IMR-90 (cell line): ENCODE measurements at regions not wholly inside any gene's neighbourhood (a gene's known extent, or its start where the extent isn't known, plus 50 kb on each side); places are given as distances from the start of the nearest gene placed in this dataset.

Experiments used
- ATAC-seq: fragments of 200-7000 bp; cut with Tn5 transposase; 2 replicates; pipeline ENCODE4 v1.9.1; 2020; ENCODE audit warnings: low read depth, mild to moderate bottlenecking, moderate library complexity
- BruUV-seq: library from RNA; stranded (reverse); fragments of 400-500 nt; replicated peaks from 2 replicates; lab custom pipeline; 2021; lab: Mats Ljungman, UMichigan
- CTCF ChIA-PET: fragments of 300-600 bp; formaldehyde crosslinking; extraction: SDS; loops from one replicate; lab custom pipeline; 2021; ENCODE audit warnings: antibody characterized with exemption; lab: Yijun Ruan, JAX
- POLR2A ChIA-PET: fragments of 300-600 bp; sonication (Branson Sonifier 250); formaldehyde crosslinking; loops from one replicate; lab custom pipeline; 2022; ENCODE audit warnings: antibody characterized with exemption; ENCODE audit not compliant: unreplicated experiment; lab: Charles Lee
- DNase-seq: peaks from one replicate; pipeline ENCODE4 v3.0.0; 2013
- H2AFZ ChIP-seq: replicated peaks from 2 replicates; pipeline ENCODE3; 2013; ENCODE audit warnings: low read length, mild to moderate bottlenecking; ENCODE audit not compliant: poor library complexity
- H2AK5ac ChIP-seq: 2 replicates; pipeline ENCODE4 v1.6.1; 2013; ENCODE audit warnings: low read depth, low read length, inconsistent platforms
- H2AK9ac ChIP-seq: replicated peaks from 2 replicates; pipeline ENCODE3; 2013; ENCODE audit warnings: mild to moderate bottlenecking, low read depth, low read length, moderate library complexity; ENCODE audit not compliant: poor library complexity
- H2BK120ac ChIP-seq: 2 replicates; pipeline ENCODE4 v1.6.1; 2013; ENCODE audit warnings: low read depth, low read length, inconsistent platforms
- H2BK15ac ChIP-seq: 3 replicates; pipeline ENCODE4 v1.6.1; 2013; ENCODE audit warnings: low read depth, low read length, inconsistent platforms
- H2BK20ac ChIP-seq: 2 replicates; pipeline ENCODE4 v1.6.1; 2013; ENCODE audit warnings: low read depth, mild to moderate bottlenecking, inconsistent platforms, low read length, moderate library complexity
- H2BK5ac ChIP-seq: 2 replicates; pipeline ENCODE4 v1.6.1; 2013; ENCODE audit warnings: mild to moderate bottlenecking, low read depth, low read length, inconsistent platforms; ENCODE audit not compliant: poor library complexity, severe bottlenecking
- H3K14ac ChIP-seq: replicated peaks from 2 replicates; pipeline ENCODE4 v1.6.1; 2013; ENCODE audit warnings: low read depth, low read length, inconsistent platforms
- H3K18ac ChIP-seq: 2 replicates; pipeline ENCODE4 v1.6.1; 2013; ENCODE audit warnings: low read depth, low read length, control low read depth
- H3K23ac ChIP-seq: 2 replicates; pipeline ENCODE4 v1.6.1; 2013; ENCODE audit warnings: low read depth, low read length, inconsistent platforms
- H3K27ac ChIP-seq: 2 replicates; pipeline ENCODE4 v1.5.1; 2013; ENCODE audit warnings: mild to moderate bottlenecking, control low read depth, low read length; ENCODE audit not compliant: insufficient read depth
- H3K27me3 ChIP-seq: 2 replicates; pipeline ENCODE4 v1.6.1; 2013; ENCODE audit warnings: low read length; ENCODE audit not compliant: control insufficient read depth, insufficient read depth
- H3K36me3 ChIP-seq: 2 replicates; pipeline ENCODE4 v1.6.1; 2013; ENCODE audit warnings: low read length, mixed read lengths; ENCODE audit not compliant: control insufficient read depth, insufficient read depth
- H3K4ac ChIP-seq: 2 replicates; pipeline ENCODE4 v1.6.1; 2013; ENCODE audit warnings: low read depth, low read length, inconsistent platforms
- H3K4me1 ChIP-seq: 2 replicates; pipeline ENCODE4 v1.6.1; 2013; ENCODE audit warnings: low read length, mixed read lengths; ENCODE audit not compliant: control insufficient read depth, insufficient read depth
- H3K4me2 ChIP-seq: 2 replicates; pipeline ENCODE4 v1.6.1; 2013; ENCODE audit warnings: low read depth, mild to moderate bottlenecking, control low read depth, low read length, moderate library complexity
- H3K4me3 ChIP-seq: 2 replicates; pipeline ENCODE4 v1.5.1; 2013; ENCODE audit warnings: low read depth, mild to moderate bottlenecking, control low read depth, low read length, moderate library complexity; ENCODE audit not compliant: insufficient read depth
- H3K56ac ChIP-seq: 2 replicates; pipeline ENCODE4 v1.6.1; 2013; ENCODE audit warnings: low read length, inconsistent platforms; ENCODE audit not compliant: insufficient read depth; ENCODE audit errors: extremely low read depth
- H3K79me1 ChIP-seq, 2 experiments: 2 replicates each; pipeline ENCODE4 v1.6.1; 2013; ENCODE audit warnings: low read length in 2 of 2, inconsistent platforms in 1 of 2, low read depth in 1 of 2
- H3K9ac ChIP-seq: 2 replicates; pipeline ENCODE4 v1.6.1; 2013; ENCODE audit warnings: low read depth, low read length, control low read depth
- H3K9me1 ChIP-seq: 2 replicates; pipeline ENCODE4 v1.6.1; 2013; ENCODE audit warnings: low read length, inconsistent platforms; ENCODE audit not compliant: insufficient read depth
- H3K9me3 ChIP-seq: 2 replicates; pipeline ENCODE4 v1.6.1; 2013; ENCODE audit warnings: low read length; ENCODE audit not compliant: control insufficient read depth, insufficient read depth
- H4K20me1 ChIP-seq: 2 replicates; pipeline ENCODE4 v1.6.1; 2013; ENCODE audit warnings: low read length, inconsistent platforms; ENCODE audit not compliant: insufficient read depth
- H4K5ac ChIP-seq: 2 replicates; pipeline ENCODE4 v1.6.1; 2013; ENCODE audit warnings: mild to moderate bottlenecking, low read depth, low read length, control low read depth
- H4K8ac ChIP-seq, 2 experiments: 2 replicates each; pipeline ENCODE4 v1.6.1; 2013; ENCODE audit warnings: low read depth in 2 of 2, low read length in 2 of 2, control low read depth in 1 of 2, inconsistent platforms in 1 of 2
- H4K91ac ChIP-seq: 2 replicates; pipeline ENCODE4 v1.6.1; 2013; ENCODE audit warnings: low read depth, low read length, inconsistent platforms; ENCODE audit not compliant: insufficient read depth
- CEBPB ChIP-seq: IDR thresholded peaks from 2 replicates; pipeline ENCODE4 v1.6.1; 2012; ENCODE audit warnings: low read depth, low read length, improper control_type of control experiment
- FOS ChIP-seq: fragments of 150-350 bp; IDR thresholded peaks from 2 replicates; pipeline ENCODE4 v1.6.1; 2016; ENCODE audit warnings: low read depth, low read length
- MAFK ChIP-seq: IDR thresholded peaks from 2 replicates; pipeline ENCODE4 v1.6.1; 2012; ENCODE audit warnings: low read depth, low read length, improper control_type of control experiment
- RAD21 ChIP-seq: IDR thresholded peaks from 2 replicates; pipeline ENCODE4 v1.6.1; 2012; ENCODE audit warnings: low read length, improper control_type of control experiment
- WGBS, 2 experiments: methylation state at CpG; one replicate each; pipeline versions ENCODE4 v1.1.5 to v1.1.7; 2013; ENCODE audit warnings: missing lambda C conversion rate in 2 of 2; ENCODE audit not compliant: insufficient read length in 1 of 2; ENCODE audit errors: extremely low coverage in 2 of 2; 5-methylcytosine and 5-hydroxymethylcytosine counted together
- dilution Hi-C: fragments of 300-500 bp; cut with HindIII; formaldehyde crosslinking; loops from one replicate; pipeline ENCODE4 v1.14.3; 2018; ENCODE audit warnings: low sequenced_read_pairs; ENCODE audit not compliant: unreplicated experiment
- in situ Hi-C: fragments of 300-500 bp; cut with MboI; formaldehyde crosslinking; loops from 3 replicates; pipeline ENCODE4 v1.14.3; 2019; ENCODE audit warnings: low sequenced_read_pairs, inconsistent platforms, mixed read lengths
- intact Hi-C: fragments of 100-400 bp; cut with micrococcal nuclease; formaldehyde crosslinking; loops from 2 replicates; pipeline ENCODE4 v1.10.0; 2022
- TF ChIP-seq, protein P1 (sequence below): fragments of 150-350 bp; IDR thresholded peaks from 2 replicates; pipeline ENCODE4 v1.6.1; 2017; ENCODE audit warnings: mild to moderate bottlenecking, antibody characterized with exemption, low read length, low read depth

DNA sequence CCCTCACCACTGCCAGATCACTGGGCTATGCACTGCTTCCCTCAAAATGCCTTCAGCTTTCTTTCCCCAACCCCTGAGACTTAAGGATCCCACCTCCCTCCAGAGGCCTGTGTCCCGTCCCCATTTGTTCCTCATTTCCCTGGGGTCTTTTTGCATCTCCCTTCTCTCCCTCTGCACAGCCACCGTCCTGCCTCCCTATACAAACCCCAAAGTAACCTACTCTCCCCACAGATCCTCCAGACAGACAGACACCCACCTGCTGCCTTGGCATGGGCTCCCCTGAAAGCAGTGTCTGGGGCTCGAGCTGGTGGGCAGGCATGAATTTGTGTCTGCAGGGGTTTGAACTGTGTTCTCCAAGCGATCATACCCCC, 69.4 kb upstream of the TNRC6C start:
- H2AFZ ChIP-seq, result no peak overlapping the region
- H3K9ac ChIP-seq, result no peak overlapping the region
- no peak overlapping the region for H2BK5ac ChIP-seq
- no peak overlapping the region for H3K56ac ChIP-seq
- no peak overlapping the region for H3K18ac ChIP-seq
- H4K91ac ChIP-seq, result no peak overlapping the region
- dilution Hi-C loops (no loop called here), in situ Hi-C loops (no loop called here), intact Hi-C loops (no loop called here)
- DNase-seq, result no peak
- no peak overlapping the region for H2AK5ac ChIP-seq
- H3K9me1 ChIP-seq, result no peaks in the 10 kb centered on the region
- H3K9me3 ChIP-seq, result no peaks in the 10 kb centered on the region
- no peak overlapping the region for H3K4me3 ChIP-seq
- TF ChIP-seq MAFK, result no peak
- TF ChIP-seq, protein P1, sequence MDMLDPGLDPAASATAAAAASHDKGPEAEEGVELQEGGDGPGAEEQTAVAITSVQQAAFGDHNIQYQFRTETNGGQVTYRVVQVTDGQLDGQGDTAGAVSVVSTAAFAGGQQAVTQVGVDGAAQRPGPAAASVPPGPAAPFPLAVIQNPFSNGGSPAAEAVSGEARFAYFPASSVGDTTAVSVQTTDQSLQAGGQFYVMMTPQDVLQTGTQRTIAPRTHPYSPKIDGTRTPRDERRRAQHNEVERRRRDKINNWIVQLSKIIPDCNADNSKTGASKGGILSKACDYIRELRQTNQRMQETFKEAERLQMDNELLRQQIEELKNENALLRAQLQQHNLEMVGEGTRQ, result no peak
- TF ChIP-seq CEBPB, result no peak
- TF ChIP-seq FOS, result no peak
- no peak for TF ChIP-seq RAD21
- no peak overlapping the region for H2BK20ac ChIP-seq
- no peak overlapping the region for H3K4me2 ChIP-seq
- no peak overlapping the region for H4K8ac ChIP-seq
- no TSS peak for BruUV-seq
- no peaks in the 10 kb centered on the region for H3K4me1 ChIP-seq
- no peak overlapping the region for H4K5ac ChIP-seq
- H3K14ac ChIP-seq, result no peak overlapping the region
- no peak overlapping the region for H3K27ac ChIP-seq
- H2AK9ac ChIP-seq, result no peak overlapping the region
- H3K36me3 ChIP-seq, result no peaks in the 10 kb centered on the region
- peaks cover 55% of the 10 kb centered on the region for H3K27me3 ChIP-seq
- ATAC-seq, result no peak
- CTCF ChIA-PET, result no interaction called here
- 60% methylated on average over 1 of the region's 4 CpGs; no CpG with 5 or more reads in 1 of the 2 experiments for WGBS, 2 experiments
- POLR2A ChIA-PET, result no interaction called here
- no peaks in the 10 kb centered on the region for H3K79me1 ChIP-seq
- H3K23ac ChIP-seq, result no peak overlapping the region
- H2BK120ac ChIP-seq, result no peak overlapping the region
- no peak overlapping the region for H2BK15ac ChIP-seq
- H3K4ac ChIP-seq, result no peak overlapping the region
- H4K20me1 ChIP-seq, result no peaks in the 10 kb centered on the region; the same call in 1 of the 2 replicates
